HPDE6-E6E7 (cell line): ENCODE measurements at regions not wholly inside any gene's neighbourhood (a gene's known extent, or its start where the extent isn't known, plus 50 kb on each side); places are given as distances from the start of the nearest gene placed in this dataset.

Experiments
- DNase-seq: peaks from one replicate; pipeline ENCODE4 v3.0.0; 2011; ENCODE audit warnings: missing footprints; ENCODE audit errors: extremely low spot score

GRCh38 chr4:129167640-129168260 is 71.8 kb downstream of the C4orf33 start:
- DNase-seq, result no peak

- DNase-seq, result no peak
Measured at GRCh38 chr4:129172181-129172580, 76.2 kb downstream of the C4orf33 start.

- no peak for DNase-seq
Measured at GRCh38 chr4:129176864-129177263, 80.9 kb downstream of the C4orf33 start.

GRCh38 chr4:129179276-129179675 is 83.3 kb downstream of the C4orf33 start:
- no peak for DNase-seq

GRCh38 chr4:129189630-129190029 is 93.7 kb downstream of the C4orf33 start:
- no peak for DNase-seq

- no peak for DNase-seq
Measured at GRCh38 chr4:129193357-129194100, 97.6 kb downstream of the C4orf33 start.

- no peak for DNase-seq
Measured at GRCh38 chr4:129208481-129208880, 112.5 kb downstream of the C4orf33 start.

GRCh38 chr4:129213692-129214091 is 117.7 kb downstream of the C4orf33 start:
- no peak for DNase-seq

GRCh38 chr4:129218360-129218759 is 122.4 kb downstream of the C4orf33 start:
- DNase-seq, result no peak

GRCh38 chr4:129218897-129219296 is 122.9 kb downstream of the C4orf33 start:
- DNase-seq, result no peak

GRCh38 chr4:129220254-129220653 is 124.3 kb downstream of the C4orf33 start:
- DNase-seq, result no peak

GRCh38 chr4:129223945-129224344 is 128.0 kb downstream of the C4orf33 start:
- DNase-seq, result no peak

- DNase-seq, result no peak
Measured at GRCh38 chr4:129230846-129231245, 134.9 kb downstream of the C4orf33 start.

- no peak for DNase-seq
Measured at GRCh38 chr4:129231945-129232588, 136.1 kb downstream of the C4orf33 start.

GRCh38 chr4:129232589-129233337 is 136.8 kb downstream of the C4orf33 start:
- no peak for DNase-seq

GRCh38 chr4:129233691-129234090 is 137.7 kb downstream of the C4orf33 start:
- no peak for DNase-seq

- no peak for DNase-seq
Measured at GRCh38 chr4:129236351-129236750, 140.4 kb downstream of the C4orf33 start.

- no peak for DNase-seq
Measured at GRCh38 chr4:129239088-129239487, 143.1 kb downstream of the C4orf33 start.

- DNase-seq, result no peak
Measured at GRCh38 chr4:129240816-129241215, 144.9 kb downstream of the C4orf33 start.

GRCh38 chr4:129246145-129246544 is 150.2 kb downstream of the C4orf33 start:
- no peak for DNase-seq

GRCh38 chr4:129246910-129247461 is 151.0 kb downstream of the C4orf33 start:
- no peak for DNase-seq

GRCh38 chr4:129248621-129249020 is 152.7 kb downstream of the C4orf33 start:
- DNase-seq, result no peak
